K562 (cell line): ENCODE measurements at regions not wholly inside any gene's neighbourhood (a gene's known extent, or its start where the extent isn't known, plus 50 kb on each side); places are given as distances from the start of the nearest gene placed in this dataset.
A peak's percentile ranks its signal among the peaks of the same experiment; 100 is the strongest.

Experiments
- ATAC-seq: fragments of 200-7000 bp; cut with Tn5 transposase; 3 replicates; pipeline ENCODE4 v1.9.1; 2020; ENCODE audit warnings: moderate library complexity
- BruUV-seq: library from RNA; stranded (reverse); fragments of 400-500 nt; replicated peaks from 2 replicates; lab custom pipeline; 2021; lab: Mats Ljungman, UMichigan
- CTCF ChIA-PET: fragments of 300-600 bp; formaldehyde crosslinking; extraction: SDS; loops from one replicate; lab custom pipeline; 2021; ENCODE audit warnings: low intra/inter-chr PET ratio; lab: Yijun Ruan, JAX
- POLR2A ChIA-PET: fragments of 300-600, 350-650 bp; sonication (Branson Sonifier 250); formaldehyde crosslinking; extraction: SDS; loops from one replicate; lab custom pipeline; 2021; ENCODE audit warnings: antibody characterized with exemption, inconsistent platforms; lab: Yijun Ruan, JAX
- DNase-seq, 4 experiments: peaks; one replicate each; pipeline versions ENCODE4 v3.0.0 to v3.0.0-alpha.2; 2011 to 2018; ENCODE audit warnings: low spot score in 3 of 4, mixed read lengths in 3 of 4; ENCODE audit errors: extremely low read depth in 1 of 4
- FAIRE-seq: peaks from 2 replicates; lab custom pipeline; 2011; peaks lifted over from hg19 to GRCh38; lab: Jason Lieb, UNC
- H2AFZ ChIP-seq: 2 replicates; pipeline ENCODE4 v1.6.0; 2011; ENCODE audit warnings: low read depth, low read length, control low read depth, inconsistent platforms
- H3K27ac ChIP-seq: fragments of 200-600 bp; 3 replicates; pipeline ENCODE4 v1.8.0; 2011; ENCODE audit warnings: low read depth, mild to moderate bottlenecking, control low read depth, inconsistent platforms, low read length, moderate library complexity, mixed read lengths; ENCODE audit errors: extremely low read depth
- H3K27me3 ChIP-seq, 2 experiments: fragments of 300-600 bp in 1 of 2; 2 replicates in 1 of 2; 3 replicates in 1 of 2; pipeline versions ENCODE4 v1.6.0 to v1.8.0; 2011; ENCODE audit warnings: inconsistent platforms in 2 of 2, low read length in 2 of 2, mild to moderate bottlenecking in 1 of 2, mixed read lengths in 1 of 2, moderate library complexity in 1 of 2; ENCODE audit not compliant: control insufficient read depth in 2 of 2, insufficient read depth in 2 of 2
- H3K36me3 ChIP-seq: fragments of 300-600 bp; 3 replicates; pipeline ENCODE4 v1.8.0; 2011; ENCODE audit warnings: mild to moderate bottlenecking, low read length, inconsistent platforms; ENCODE audit not compliant: control insufficient read depth, insufficient read depth
- H3K4me1 ChIP-seq, 2 experiments: fragments of 200-600 bp in 1 of 2; replicated peaks in 1 of 2; 2 replicates in 1 of 2; 3 replicates in 1 of 2; pipeline versions ENCODE4 v1.5.1 to v1.8.0; 2011; ENCODE audit warnings: inconsistent platforms in 2 of 2, low read length in 2 of 2, mild to moderate bottlenecking in 1 of 2, mixed read lengths in 1 of 2, moderate library complexity in 1 of 2; ENCODE audit not compliant: control insufficient read depth in 2 of 2, insufficient read depth in 2 of 2
- H3K4me2 ChIP-seq: 2 replicates; pipeline ENCODE4 v1.6.1; 2011; ENCODE audit warnings: low read length, control low read depth, inconsistent platforms, mixed read lengths; ENCODE audit not compliant: insufficient read depth
- H3K4me3 ChIP-seq: fragments of 200-600 bp; sonication (generic), shearing (Covaris generic); 2 replicates; pipeline ENCODE4 v1.5.1; 2016; ENCODE audit warnings: control low read depth, inconsistent platforms
- H3K79me2 ChIP-seq: fragments of 200-600 bp; 3 replicates; pipeline ENCODE4 v1.8.0; 2011; ENCODE audit warnings: low read length, inconsistent platforms; ENCODE audit not compliant: control insufficient read depth, insufficient read depth
- H3K9ac ChIP-seq, 2 experiments: 2 replicates each; pipeline versions ENCODE4 v1.6.0 to v1.6.1; 2011; ENCODE audit warnings: low read depth in 2 of 2, low read length in 2 of 2, control low read depth in 1 of 2, inconsistent platforms in 1 of 2, mild to moderate bottlenecking in 1 of 2, mixed read lengths in 1 of 2; ENCODE audit not compliant: insufficient read depth in 1 of 2
- H3K9me1 ChIP-seq: one replicate; pipeline ENCODE4 v1.6.0; 2011; ENCODE audit warnings: inconsistent platforms, mild to moderate bottlenecking, low read length, moderate library complexity; ENCODE audit not compliant: control insufficient read depth, insufficient read depth
- H3K9me3 ChIP-seq: replicated peaks from 2 replicates; pipeline ENCODE4 v1.5.1; 2011; ENCODE audit warnings: low read depth, low read length, inconsistent platforms; ENCODE audit not compliant: control insufficient read depth, insufficient read depth
- H4K20me1 ChIP-seq: replicated peaks from 2 replicates; pipeline ENCODE4 v1.6.1; 2011; ENCODE audit warnings: low read length, inconsistent platforms, mixed read lengths; ENCODE audit not compliant: control insufficient read depth, insufficient read depth
- CREM ChIP-seq: IDR thresholded peaks from 2 replicates; pipeline ENCODE4 v1.6.1; 2014; ENCODE audit warnings: antibody characterized with exemption, low read depth
- ELF2 ChIP-seq: fragments of 250-450 bp; sonication (Bioruptor Pico); IDR thresholded peaks from 2 replicates; pipeline ENCODE4 v1.5.0; 2021; ENCODE audit warnings: mild to moderate bottlenecking
- GTF2E2 ChIP-seq: fragments of 200-800 bp; sonication (Bioruptor generic); IDR thresholded peaks from 2 replicates; pipeline ENCODE4 v1.6.1; 2016; ENCODE audit warnings: missing genetic modification characterization, missing compliant biosample characterization
- RAD21 ChIP-seq, 2 experiments: fragments of 250-450 bp in 1 of 2; fragments of 450-650 bp in 1 of 2; sonication (Bioruptor Pico) in 1 of 2; formaldehyde crosslinking in 1 of 2; IDR thresholded peaks in 1 of 2; conservative IDR thresholded peaks in 1 of 2; 2 replicates each; pipeline versions ENCODE4 v1.4.0 to v1.8.0; 2020 to 2022; ENCODE audit warnings: mild to moderate bottlenecking in 2 of 2, moderate library complexity in 1 of 2
- SMAD4 ChIP-seq: fragments of 250-450 bp; sonication (Bioruptor Pico); conservative IDR thresholded peaks from 2 replicates; pipeline ENCODE4 v1.8.0; 2021; ENCODE audit warnings: inconsistent platforms, mild to moderate bottlenecking, moderate library complexity
- SMC3 ChIP-seq: conservative IDR thresholded peaks from 2 replicates; pipeline ENCODE4 v1.6.1; 2011; ENCODE audit warnings: low read depth, low read length, improper control_type of control experiment; ENCODE audit not compliant: insufficient read depth
- ZNF76 ChIP-seq: fragments of 250-450 bp; sonication (Bioruptor Pico); IDR thresholded peaks from 2 replicates; pipeline ENCODE4 v1.4.0; 2020; ENCODE audit warnings: mild to moderate bottlenecking, moderate library complexity, borderline replicate concordance
- WGBS: fragments of 100-300 bp; shearing (Covaris generic); methylation state at CpG from one replicate; pipeline ENCODE4 v1.1.6; 2016; ENCODE audit warnings: low coverage, mixed read lengths; ENCODE audit not compliant: insufficient coverage; ENCODE audit errors: missing lambda C conversion rate; 5-methylcytosine and 5-hydroxymethylcytosine counted together
- in situ Hi-C: fragments of 300-500 bp; cut with MboI; formaldehyde crosslinking; loops from 4 replicates; pipeline ENCODE4 v1.15.0; 2018; ENCODE audit warnings: inconsistent platforms, mixed read lengths
- intact Hi-C: fragments of 100-400 bp; cut with micrococcal nuclease; formaldehyde crosslinking; loops from 2 replicates; pipeline ENCODE4 v1.14.2; 2022
- TF ChIP-seq, protein P1 (sequence below): IDR thresholded peaks from 2 replicates; pipeline ENCODE4 v1.6.1; 2014; ENCODE audit warnings: antibody characterized with exemption
- TF ChIP-seq, protein P2 (sequence below), 3 experiments: IDR thresholded peaks in 2 of 3; conservative IDR thresholded peaks in 1 of 3; 2 replicates each; pipeline ENCODE4 v1.5.1; 2011 to 2012; ENCODE audit warnings: low read length in 3 of 3, mild to moderate bottlenecking in 3 of 3, control low read depth in 2 of 3, improper control_type of control experiment in 1 of 3, inconsistent platforms in 1 of 3, low read depth in 1 of 3, mixed read lengths in 1 of 3, moderate library complexity in 1 of 3; ENCODE audit not compliant: insufficient read depth in 2 of 3
- TF ChIP-seq, protein P3 (sequence below): sonication (generic); formaldehyde crosslinking; IDR thresholded peaks from 2 replicates; pipeline ENCODE4 v1.8.0; 2022; ENCODE audit warnings: mild to moderate bottlenecking, missing genetic modification reagents
- TF ChIP-seq, protein P4 (sequence below): fragments of 450-650 bp; IDR thresholded peaks from 2 replicates; pipeline ENCODE4 v1.6.1; 2017; ENCODE audit warnings: antibody characterized with exemption

DNA sequence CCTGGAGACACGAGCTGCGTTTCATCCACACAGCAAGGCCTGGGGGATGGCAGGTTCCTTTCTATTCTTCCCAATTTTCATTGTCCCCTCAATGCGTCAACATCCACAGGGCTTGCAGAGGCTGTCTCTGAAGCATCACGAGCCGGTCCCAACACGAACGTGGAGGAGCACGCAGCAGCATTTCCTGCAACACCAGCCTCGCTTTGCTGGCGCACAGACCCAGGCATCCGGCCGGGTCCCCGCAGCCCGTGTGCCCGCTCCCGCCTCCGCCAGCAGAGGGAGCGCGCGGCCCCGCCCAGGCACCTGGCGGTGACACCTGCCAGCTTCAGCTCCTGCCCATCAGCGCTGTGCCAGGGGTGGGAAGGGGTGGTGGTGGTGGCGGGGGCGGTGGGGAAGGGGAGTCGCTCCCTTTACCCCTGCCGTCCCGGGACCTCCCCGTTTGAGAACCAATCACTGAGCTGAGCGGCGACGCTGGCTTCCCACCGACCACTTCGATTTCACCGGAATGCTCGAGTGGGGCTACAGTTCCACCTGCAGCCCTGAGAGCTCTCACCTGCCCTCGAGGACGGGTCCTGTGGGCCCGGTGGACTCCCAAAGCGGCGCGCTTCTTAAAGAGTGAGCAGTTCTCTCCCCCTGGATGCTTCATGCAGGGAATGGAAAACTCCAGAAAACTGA lies 464.5 kb downstream of the ICE1 start:
- no peaks in the 10 kb centered on the region for H3K9me1 ChIP-seq
- H3K4me1 ChIP-seq, result peaks cover 0 to 7% of the 10 kb centered on the region in 2 experiments; a peak in 2 of 5 replicates
- no peaks in the 10 kb centered on the region for H3K79me2 ChIP-seq
- ATAC-seq (peak; percentile 97), FAIRE-seq (no peak), DNase-seq (peak; percentile 34 to 72 (median 70))
- H3K36me3 ChIP-seq, result no peaks in the 10 kb centered on the region
- intact Hi-C loops (loop anchor here (5.0 kb wide), 2 partner anchors 395 to 690 kb away; no protein-coding TSS in a partner anchor), in situ Hi-C loops (no loop called here)
- no peak overlapping the region for H3K4me2 ChIP-seq
- 10% methylated on average over 39 of the region's 42 CpGs for WGBS
- H2AFZ ChIP-seq, result no peak overlapping the region
- no peaks in the 10 kb centered on the region for H3K9me3 ChIP-seq
- no peak overlapping the region for H3K27ac ChIP-seq
- H3K4me3 ChIP-seq, result no peak overlapping the region
- POLR2A ChIA-PET, result no interaction called here
- CTCF ChIA-PET, result interaction anchor here (1.1 kb wide), 1 partner anchor 693 kb away, joined by 3 read pairs; no protein-coding TSS in a partner anchor
- H4K20me1 ChIP-seq, result 0 out of 2 replicates have a peak, but pooled peaks cover 3% of the 10 kb centered on the region
- BruUV-seq, result no TSS peak
- H3K9ac ChIP-seq, result no peak overlapping the region
- peaks cover 0 to 8% of the 10 kb centered on the region in 2 experiments; a peak in 2 of 5 replicates for H3K27me3 ChIP-seq
- TF ChIP-seq RAD21 (CRISPR knock-in tag; conservative IDR thresholded peaks at IDR 0.05 in 1 of 2, IDR thresholded peaks at IDR 0.05 in 1 of 2) (peak in 1 of 2 experiments; percentile 54; a peak in 3 of 4 replicates), CREM (0 out of 2 replicates have a peak, but pooled peaks have one; percentile 4), GTF2E2 (tag) (no peak), SMC3 (peak; percentile 61; the same call in 1 of the 2 replicates), SMAD4 (CRISPR knock-in tag) (no peak), ZNF76 (CRISPR knock-in tag) (no peak), ELF2 (CRISPR knock-in tag) (no peak)
- TF ChIP-seq, protein P1, sequence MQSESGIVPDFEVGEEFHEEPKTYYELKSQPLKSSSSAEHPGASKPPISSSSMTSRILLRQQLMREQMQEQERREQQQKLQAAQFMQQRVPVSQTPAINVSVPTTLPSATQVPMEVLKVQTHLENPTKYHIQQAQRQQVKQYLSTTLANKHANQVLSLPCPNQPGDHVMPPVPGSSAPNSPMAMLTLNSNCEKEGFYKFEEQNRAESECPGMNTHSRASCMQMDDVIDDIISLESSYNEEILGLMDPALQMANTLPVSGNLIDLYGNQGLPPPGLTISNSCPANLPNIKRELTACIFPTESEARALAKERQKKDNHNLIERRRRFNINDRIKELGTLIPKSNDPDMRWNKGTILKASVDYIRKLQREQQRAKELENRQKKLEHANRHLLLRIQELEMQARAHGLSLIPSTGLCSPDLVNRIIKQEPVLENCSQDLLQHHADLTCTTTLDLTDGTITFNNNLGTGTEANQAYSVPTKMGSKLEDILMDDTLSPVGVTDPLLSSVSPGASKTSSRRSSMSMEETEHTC, result no peak
- TF ChIP-seq, protein P2, sequence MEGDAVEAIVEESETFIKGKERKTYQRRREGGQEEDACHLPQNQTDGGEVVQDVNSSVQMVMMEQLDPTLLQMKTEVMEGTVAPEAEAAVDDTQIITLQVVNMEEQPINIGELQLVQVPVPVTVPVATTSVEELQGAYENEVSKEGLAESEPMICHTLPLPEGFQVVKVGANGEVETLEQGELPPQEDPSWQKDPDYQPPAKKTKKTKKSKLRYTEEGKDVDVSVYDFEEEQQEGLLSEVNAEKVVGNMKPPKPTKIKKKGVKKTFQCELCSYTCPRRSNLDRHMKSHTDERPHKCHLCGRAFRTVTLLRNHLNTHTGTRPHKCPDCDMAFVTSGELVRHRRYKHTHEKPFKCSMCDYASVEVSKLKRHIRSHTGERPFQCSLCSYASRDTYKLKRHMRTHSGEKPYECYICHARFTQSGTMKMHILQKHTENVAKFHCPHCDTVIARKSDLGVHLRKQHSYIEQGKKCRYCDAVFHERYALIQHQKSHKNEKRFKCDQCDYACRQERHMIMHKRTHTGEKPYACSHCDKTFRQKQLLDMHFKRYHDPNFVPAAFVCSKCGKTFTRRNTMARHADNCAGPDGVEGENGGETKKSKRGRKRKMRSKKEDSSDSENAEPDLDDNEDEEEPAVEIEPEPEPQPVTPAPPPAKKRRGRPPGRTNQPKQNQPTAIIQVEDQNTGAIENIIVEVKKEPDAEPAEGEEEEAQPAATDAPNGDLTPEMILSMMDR (IDR thresholded peaks at IDR 0.05 in 2 of 3, conservative IDR thresholded peaks at IDR 0.05 in 1 of 3; ENCODE audit: insufficient read depth in 2 of 3, low read depth in 1 of 3, low read length in 3 of 3), result peak; percentile 60 to 87 (median 65)
- TF ChIP-seq, protein P3, sequence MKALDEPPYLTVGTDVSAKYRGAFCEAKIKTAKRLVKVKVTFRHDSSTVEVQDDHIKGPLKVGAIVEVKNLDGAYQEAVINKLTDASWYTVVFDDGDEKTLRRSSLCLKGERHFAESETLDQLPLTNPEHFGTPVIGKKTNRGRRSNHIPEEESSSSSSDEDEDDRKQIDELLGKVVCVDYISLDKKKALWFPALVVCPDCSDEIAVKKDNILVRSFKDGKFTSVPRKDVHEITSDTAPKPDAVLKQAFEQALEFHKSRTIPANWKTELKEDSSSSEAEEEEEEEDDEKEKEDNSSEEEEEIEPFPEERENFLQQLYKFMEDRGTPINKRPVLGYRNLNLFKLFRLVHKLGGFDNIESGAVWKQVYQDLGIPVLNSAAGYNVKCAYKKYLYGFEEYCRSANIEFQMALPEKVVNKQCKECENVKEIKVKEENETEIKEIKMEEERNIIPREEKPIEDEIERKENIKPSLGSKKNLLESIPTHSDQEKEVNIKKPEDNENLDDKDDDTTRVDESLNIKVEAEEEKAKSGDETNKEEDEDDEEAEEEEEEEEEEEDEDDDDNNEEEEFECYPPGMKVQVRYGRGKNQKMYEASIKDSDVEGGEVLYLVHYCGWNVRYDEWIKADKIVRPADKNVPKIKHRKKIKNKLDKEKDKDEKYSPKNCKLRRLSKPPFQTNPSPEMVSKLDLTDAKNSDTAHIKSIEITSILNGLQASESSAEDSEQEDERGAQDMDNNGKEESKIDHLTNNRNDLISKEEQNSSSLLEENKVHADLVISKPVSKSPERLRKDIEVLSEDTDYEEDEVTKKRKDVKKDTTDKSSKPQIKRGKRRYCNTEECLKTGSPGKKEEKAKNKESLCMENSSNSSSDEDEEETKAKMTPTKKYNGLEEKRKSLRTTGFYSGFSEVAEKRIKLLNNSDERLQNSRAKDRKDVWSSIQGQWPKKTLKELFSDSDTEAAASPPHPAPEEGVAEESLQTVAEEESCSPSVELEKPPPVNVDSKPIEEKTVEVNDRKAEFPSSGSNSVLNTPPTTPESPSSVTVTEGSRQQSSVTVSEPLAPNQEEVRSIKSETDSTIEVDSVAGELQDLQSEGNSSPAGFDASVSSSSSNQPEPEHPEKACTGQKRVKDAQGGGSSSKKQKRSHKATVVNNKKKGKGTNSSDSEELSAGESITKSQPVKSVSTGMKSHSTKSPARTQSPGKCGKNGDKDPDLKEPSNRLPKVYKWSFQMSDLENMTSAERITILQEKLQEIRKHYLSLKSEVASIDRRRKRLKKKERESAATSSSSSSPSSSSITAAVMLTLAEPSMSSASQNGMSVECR (CRISPR knock-in tag), result no peak
- TF ChIP-seq, protein P4, sequence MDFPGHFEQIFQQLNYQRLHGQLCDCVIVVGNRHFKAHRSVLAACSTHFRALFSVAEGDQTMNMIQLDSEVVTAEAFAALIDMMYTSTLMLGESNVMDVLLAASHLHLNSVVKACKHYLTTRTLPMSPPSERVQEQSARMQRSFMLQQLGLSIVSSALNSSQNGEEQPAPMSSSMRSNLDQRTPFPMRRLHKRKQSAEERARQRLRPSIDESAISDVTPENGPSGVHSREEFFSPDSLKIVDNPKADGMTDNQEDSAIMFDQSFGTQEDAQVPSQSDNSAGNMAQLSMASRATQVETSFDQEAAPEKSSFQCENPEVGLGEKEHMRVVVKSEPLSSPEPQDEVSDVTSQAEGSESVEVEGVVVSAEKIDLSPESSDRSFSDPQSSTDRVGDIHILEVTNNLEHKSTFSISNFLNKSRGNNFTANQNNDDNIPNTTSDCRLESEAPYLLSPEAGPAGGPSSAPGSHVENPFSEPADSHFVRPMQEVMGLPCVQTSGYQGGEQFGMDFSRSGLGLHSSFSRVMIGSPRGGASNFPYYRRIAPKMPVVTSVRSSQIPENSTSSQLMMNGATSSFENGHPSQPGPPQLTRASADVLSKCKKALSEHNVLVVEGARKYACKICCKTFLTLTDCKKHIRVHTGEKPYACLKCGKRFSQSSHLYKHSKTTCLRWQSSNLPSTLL, result no peak
